ENCODE measurements at regions not wholly inside any gene's neighbourhood (a gene's known extent, or its start where the extent isn't known, plus 50 kb on each side); places are given as distances from the start of the nearest gene placed in this dataset.
"Not testable (repeated sequence)": the region's sequence is repeated elsewhere in the genome, so short reads cannot be mapped to it uniquely, and the experiment has no call there.

DNA sequence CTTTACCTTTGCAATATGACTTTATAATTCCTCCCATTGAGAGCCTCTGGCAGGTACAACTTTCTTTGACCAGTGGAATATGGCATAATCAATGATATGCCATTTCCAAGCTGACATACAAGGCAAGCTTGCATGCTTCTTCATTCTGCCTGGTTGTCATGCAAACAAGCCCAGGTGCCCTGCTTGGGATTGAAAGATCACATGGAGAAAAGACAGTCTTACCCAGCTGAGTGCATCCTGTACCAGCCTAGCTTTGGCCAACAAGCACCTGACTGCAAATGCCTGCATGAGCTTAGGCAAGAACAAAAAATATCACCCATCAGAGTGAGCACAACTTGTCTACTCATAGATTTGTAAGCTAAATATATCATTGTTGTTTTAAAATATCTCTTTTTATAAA is 82.9 kb upstream of the KCND2 start:
- Histone ChIP-seq H3K4me3 (no peak overlapping the region), H3K9me3 (no peaks in the 10 kb centered on the region), H3K36me3 (no peaks in the 10 kb centered on the region), H3K27me3 (replicated peaks; ENCODE audit: insufficient read depth) (no peaks in the 10 kb centered on the region), H3K27ac (no peak overlapping the region), H3K4me1 (replicated peaks) (no peaks in the 10 kb centered on the region)
- TF ChIP-seq POLR2A (IDR thresholded peaks at IDR 0.05): no peak
- TF ChIP-seq, protein P1, sequence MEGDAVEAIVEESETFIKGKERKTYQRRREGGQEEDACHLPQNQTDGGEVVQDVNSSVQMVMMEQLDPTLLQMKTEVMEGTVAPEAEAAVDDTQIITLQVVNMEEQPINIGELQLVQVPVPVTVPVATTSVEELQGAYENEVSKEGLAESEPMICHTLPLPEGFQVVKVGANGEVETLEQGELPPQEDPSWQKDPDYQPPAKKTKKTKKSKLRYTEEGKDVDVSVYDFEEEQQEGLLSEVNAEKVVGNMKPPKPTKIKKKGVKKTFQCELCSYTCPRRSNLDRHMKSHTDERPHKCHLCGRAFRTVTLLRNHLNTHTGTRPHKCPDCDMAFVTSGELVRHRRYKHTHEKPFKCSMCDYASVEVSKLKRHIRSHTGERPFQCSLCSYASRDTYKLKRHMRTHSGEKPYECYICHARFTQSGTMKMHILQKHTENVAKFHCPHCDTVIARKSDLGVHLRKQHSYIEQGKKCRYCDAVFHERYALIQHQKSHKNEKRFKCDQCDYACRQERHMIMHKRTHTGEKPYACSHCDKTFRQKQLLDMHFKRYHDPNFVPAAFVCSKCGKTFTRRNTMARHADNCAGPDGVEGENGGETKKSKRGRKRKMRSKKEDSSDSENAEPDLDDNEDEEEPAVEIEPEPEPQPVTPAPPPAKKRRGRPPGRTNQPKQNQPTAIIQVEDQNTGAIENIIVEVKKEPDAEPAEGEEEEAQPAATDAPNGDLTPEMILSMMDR (IDR thresholded peaks at IDR 0.05): no peak
- TF ChIP-seq POLR2AphosphoS5 (IDR thresholded peaks at IDR 0.05): no peak
- intact Hi-C loops (cut with DNase I): no loop called here
- no peak for DNase-seq (ENCODE audit: low spot score)

DNA sequence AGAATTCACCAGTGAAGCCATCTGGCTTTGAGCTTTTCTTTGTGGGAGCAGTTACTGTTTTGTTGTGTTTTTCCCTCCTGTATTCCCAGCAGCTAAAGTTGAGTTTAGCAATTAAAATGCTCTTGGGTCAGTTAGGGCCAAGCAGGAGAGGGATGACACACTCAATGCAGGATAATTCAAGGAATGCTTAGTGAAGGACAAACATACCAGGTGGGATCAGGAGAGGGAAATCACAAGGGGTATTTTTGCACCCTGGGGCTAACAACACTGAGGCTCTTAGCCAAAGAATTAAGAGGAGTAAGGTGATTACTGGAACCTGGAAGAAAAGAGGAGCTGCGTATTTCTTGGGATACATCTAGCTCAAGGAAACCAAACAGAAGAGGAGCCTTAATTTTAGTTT is 82.4 kb upstream of the KCND2 start:
- TF ChIP-seq POLR2A (IDR thresholded peaks at IDR 0.05) (no peak), POLR2AphosphoS5 (IDR thresholded peaks at IDR 0.05) (no peak)
- H3K27me3 ChIP-seq (replicated peaks; ENCODE audit: insufficient read depth): no peaks in the 10 kb centered on the region
- no peaks in the 10 kb centered on the region for H3K36me3 ChIP-seq
- H3K4me3 ChIP-seq: no peak overlapping the region
- H3K27ac ChIP-seq: no peak overlapping the region
- 85% methylated on average over 1 of the region's 1 CpG for WGBS
- intact Hi-C loops (cut with DNase I): no loop called here
- no peaks in the 10 kb centered on the region for H3K4me1 ChIP-seq (replicated peaks)
- no peak for DNase-seq (ENCODE audit: low spot score)
- no peaks in the 10 kb centered on the region for H3K9me3 ChIP-seq

DNA sequence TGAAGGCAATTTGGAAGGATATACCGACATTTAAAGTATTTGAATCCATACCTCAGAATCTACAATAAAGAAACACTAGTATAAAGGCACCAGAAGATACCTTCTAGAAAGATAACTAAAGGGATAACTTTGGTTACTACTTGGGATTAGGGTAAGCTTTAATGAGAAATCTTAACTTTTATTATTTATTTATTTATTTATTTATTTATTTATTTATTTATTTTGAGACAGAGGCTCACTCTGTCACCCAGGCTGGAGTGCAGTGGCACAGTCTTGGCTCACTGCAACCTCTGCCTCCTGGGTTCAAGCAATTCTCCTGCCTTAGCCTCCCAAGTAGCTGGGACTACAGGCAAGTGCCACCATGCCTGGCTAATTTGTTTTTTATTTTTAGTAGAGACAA is 81.6 kb upstream of the KCND2 start:
- H3K36me3 ChIP-seq; H3K4me1 ChIP-seq (replicated peaks); DNase-seq (ENCODE audit: low spot score); H3K9me3 ChIP-seq; H3K4me3 ChIP-seq; H3K27me3 ChIP-seq (replicated peaks; ENCODE audit: insufficient read depth); H3K27ac ChIP-seq; intact Hi-C loops (cut with DNase I): not testable (repeated sequence)
- WGBS: 83% methylated on average over 1 of the region's 1 CpG

DNA sequence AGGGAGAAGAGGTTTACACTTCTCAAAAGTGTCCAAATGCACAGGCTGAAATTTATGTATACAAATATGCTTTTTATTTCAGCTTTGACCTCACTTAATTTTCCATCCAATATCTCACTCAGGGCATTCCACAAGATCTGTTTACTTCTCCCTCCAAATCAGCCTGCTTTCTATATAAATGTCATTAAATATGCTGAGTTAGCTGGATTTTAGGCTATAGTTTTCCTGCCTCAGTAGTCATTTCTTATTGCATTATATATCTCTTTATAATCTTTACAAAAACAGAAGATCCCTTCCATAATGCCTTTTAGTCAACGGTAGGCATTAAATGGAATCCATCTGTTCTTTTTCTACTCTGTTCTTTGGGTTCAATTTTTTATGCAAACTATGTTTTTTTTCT is 71.7 kb upstream of the KCND2 start:
- Histone ChIP-seq H3K27me3 (replicated peaks; ENCODE audit: insufficient read depth) (no peaks in the 10 kb centered on the region), H3K36me3 (no peaks in the 10 kb centered on the region), H3K27ac (no peak overlapping the region), H3K4me3 (no peak overlapping the region), H3K4me1 (replicated peaks) (no peaks in the 10 kb centered on the region), H3K9me3 (no peaks in the 10 kb centered on the region)
- intact Hi-C loops (cut with DNase I): no loop called here
- TF ChIP-seq POLR2AphosphoS5 (IDR thresholded peaks at IDR 0.05) (no peak), POLR2A (IDR thresholded peaks at IDR 0.05) (no peak)
- TF ChIP-seq, protein P1 (IDR thresholded peaks at IDR 0.05): no peak
- WGBS: 82% methylated on average over 1 of the region's 1 CpG
- no peak for DNase-seq (ENCODE audit: low spot score)

DNA sequence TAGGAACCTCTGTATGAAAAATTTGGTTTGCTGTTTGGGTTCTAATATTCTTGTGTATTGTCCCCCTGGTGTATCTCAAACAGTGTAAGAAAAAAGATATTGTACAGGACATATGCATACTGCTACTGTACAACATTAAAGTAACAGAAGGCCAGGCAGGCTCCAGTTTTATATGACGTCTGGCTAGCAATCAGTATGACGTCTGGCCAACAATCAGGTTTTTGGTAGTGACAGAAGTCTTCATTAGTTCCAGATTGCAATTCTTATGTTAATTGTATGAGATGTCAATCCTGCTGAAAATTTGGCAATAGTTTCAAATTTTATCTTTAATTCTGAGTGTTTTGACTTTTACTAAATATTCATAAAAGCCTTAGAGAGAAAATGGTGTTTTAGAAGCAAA is 67.9 kb upstream of the KCND2 start:
- intact Hi-C loops (cut with DNase I): no loop called here
- no peak overlapping the region for H3K27ac ChIP-seq
- H3K36me3 ChIP-seq: no peaks in the 10 kb centered on the region
- no peak overlapping the region for H3K4me3 ChIP-seq
- no peaks in the 10 kb centered on the region for H3K9me3 ChIP-seq
- 42% methylated on average over 2 of the region's 2 CpGs for WGBS
- no peaks in the 10 kb centered on the region for H3K27me3 ChIP-seq (replicated peaks; ENCODE audit: insufficient read depth)
- TF ChIP-seq POLR2A (IDR thresholded peaks at IDR 0.05) (no peak), POLR2AphosphoS5 (IDR thresholded peaks at IDR 0.05) (no peak)
- TF ChIP-seq, protein P1 (IDR thresholded peaks at IDR 0.05): no peak
- no peaks in the 10 kb centered on the region for H3K4me1 ChIP-seq (replicated peaks)
- DNase-seq (ENCODE audit: low spot score): no peak

DNA sequence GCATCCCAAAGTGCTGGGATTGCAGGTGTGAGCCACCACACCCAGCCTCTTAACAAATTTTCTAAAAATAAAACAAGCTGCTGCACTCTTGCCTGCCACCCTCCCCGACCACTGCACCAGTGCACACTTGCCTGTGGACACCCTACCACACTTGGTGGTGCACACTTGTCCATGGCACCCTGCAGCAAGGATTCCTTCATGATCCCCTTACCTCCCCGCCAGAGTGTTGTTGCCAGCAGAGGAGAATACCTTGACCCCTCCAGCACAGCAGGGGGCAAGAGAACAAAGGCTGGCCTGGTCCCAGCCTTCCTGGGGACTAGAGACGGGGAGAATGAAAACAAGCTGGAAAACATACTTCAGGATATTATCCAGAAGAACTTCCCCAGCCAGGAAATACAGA is 65.9 kb upstream of the KCND2 start:
- H3K4me1 ChIP-seq (replicated peaks): no peaks in the 10 kb centered on the region
- intact Hi-C loops (cut with DNase I): no loop called here
- no peaks in the 10 kb centered on the region for H3K9me3 ChIP-seq
- H3K36me3 ChIP-seq: no peaks in the 10 kb centered on the region
- no peak overlapping the region for H3K27ac ChIP-seq
- 77% methylated on average over 3 of the region's 3 CpGs for WGBS
- TF ChIP-seq POLR2A (IDR thresholded peaks at IDR 0.05) (no peak), POLR2AphosphoS5 (IDR thresholded peaks at IDR 0.05) (no peak)
- TF ChIP-seq, protein P1 (IDR thresholded peaks at IDR 0.05): no peak
- H3K4me3 ChIP-seq: no peak overlapping the region
- no peaks in the 10 kb centered on the region for H3K27me3 ChIP-seq (replicated peaks; ENCODE audit: insufficient read depth)
- DNase-seq (ENCODE audit: low spot score): no peak
